Omental fat pad (tissue), 3 donors: ENCODE measurements at regions not wholly inside any gene's neighbourhood (a gene's known extent, or its start where the extent isn't known, plus 50 kb on each side); places are given as distances from the start of the nearest gene placed in this dataset.
"Not testable (repeated sequence)": the region's sequence is repeated elsewhere in the genome, so short reads cannot be mapped to it uniquely, and the experiment has no call there.

ENCODE experiments used
- ATAC-seq: fragments of 150-250 bp; one replicate; pipeline ENCODE4 v1.9.1; 2016; ENCODE audit warnings: mild to moderate bottlenecking, moderate library complexity; ENCODE audit not compliant: low FRiP score
- DNase-seq: peaks from one replicate; pipeline ENCODE4 v3.0.0-alpha.2; 2019; ENCODE audit warnings: low spot score
- CTCF ChIP-seq, 3 donors: fragments of 450-650 bp; IDR thresholded peaks; one replicate each; pipeline ENCODE4 v1.5.1; 2016 to 2017; ENCODE audit warnings: antibody characterized with exemption in 3 of 3, mild to moderate bottlenecking in 3 of 3, moderate library complexity in 2 of 3

- ATAC-seq (no peak), DNase-seq (no peak)
- TF ChIP-seq CTCF (IDR thresholded peaks at IDR 0.05) = no peak
Measured at GRCh38 chrX:22859642-22860041, 140.1 kb upstream of the DDX53 start.

GRCh38 chrX:22866801-22867200 is 133.0 kb upstream of the DDX53 start:
- ATAC-seq, DNase-seq: not testable (repeated sequence)

- ATAC-seq (no peak), DNase-seq (no peak)
- no peak for TF ChIP-seq CTCF (IDR thresholded peaks at IDR 0.05)
Measured at GRCh38 chrX:22882543-22882942, 117.2 kb upstream of the DDX53 start.

GRCh38 chrX:22889819-22890218 is 109.9 kb upstream of the DDX53 start:
- TF ChIP-seq CTCF (IDR thresholded peaks at IDR 0.05) = no peak
- ATAC-seq (no peak), DNase-seq (no peak)

GRCh38 chrX:22912616-22913015 is 87.1 kb upstream of the DDX53 start:
- DNase-seq (no peak), ATAC-seq (no peak)
- no peak for TF ChIP-seq CTCF (IDR thresholded peaks at IDR 0.05)

- no peak for TF ChIP-seq CTCF (IDR thresholded peaks at IDR 0.05)
- ATAC-seq = no peak
- DNase-seq = no peak
Measured at GRCh38 chrX:22922961-22923360, 76.8 kb upstream of the DDX53 start.

- ATAC-seq (no peak), DNase-seq (no peak)
- no peak for TF ChIP-seq CTCF (IDR thresholded peaks at IDR 0.05)
Measured at GRCh38 chrX:22934640-22935039, 65.1 kb upstream of the DDX53 start.

GRCh38 chrX:22944945-22945344 is 54.8 kb upstream of the DDX53 start:
- TF ChIP-seq CTCF (IDR thresholded peaks at IDR 0.05) = no peak
- ATAC-seq (no peak), DNase-seq (no peak)
